Chondrocyte (in vitro differentiated cells): ENCODE measurements at regions not wholly inside any gene's neighbourhood (a gene's known extent, or its start where the extent isn't known, plus 50 kb on each side); places are given as distances from the start of the nearest gene placed in this dataset.

Source experiments
- DNase-seq: peaks from one replicate; pipeline ENCODE4 v3.0.0; 2021; ENCODE audit warnings: mixed read lengths, low spot score
- H3K27ac Mint-ChIP-seq: one replicate; pipeline ENCODE4 v1.8.0; 2021; ENCODE audit warnings: mild to moderate bottlenecking, moderate library complexity, mixed read lengths; ENCODE audit not compliant: unreplicated experiment
- H3K27me3 Mint-ChIP-seq: 2 replicates; pipeline ENCODE4 v1.8.0; 2021; ENCODE audit warnings: low read depth, mixed read lengths
- H3K36me3 Mint-ChIP-seq: 2 replicates; pipeline ENCODE4 v1.8.0; 2021; ENCODE audit warnings: low read depth, mixed read lengths
- H3K4me1 Mint-ChIP-seq: 2 replicates; pipeline ENCODE4 v1.8.0; 2021; ENCODE audit warnings: low read depth, mild to moderate bottlenecking, mixed read lengths
- H3K4me3 Mint-ChIP-seq: one replicate; pipeline ENCODE4 v1.8.0; 2021; ENCODE audit warnings: mild to moderate bottlenecking, moderate library complexity, mixed read lengths; ENCODE audit not compliant: unreplicated experiment
- H3K9me3 Mint-ChIP-seq: 2 replicates; pipeline ENCODE4 v1.8.0; 2021; ENCODE audit warnings: low read depth, mixed read lengths
- CTCF ChIP-seq: fragments of 200-600 bp; sonication (generic); IDR thresholded peaks from 2 replicates; pipeline ENCODE4 v1.5.0; 2021; ENCODE audit warnings: antibody characterized with exemption, mild to moderate bottlenecking, moderate library complexity

GRCh38 chr2:66014450-66014849, 420.5 kb upstream of the MEIS1 start:
- TF ChIP-seq CTCF: no peak
- H3K27ac Mint-ChIP-seq: no peak overlapping the region

GRCh38 chr2:66013456-66013855, 421.5 kb upstream of the MEIS1 start:
- TF ChIP-seq CTCF: peak; percentile 49
- no peak for DNase-seq
- H3K36me3 Mint-ChIP-seq: no peaks in the 10 kb centered on the region

More at GRCh38 chr2:66014450-66014849, 420.5 kb upstream of the MEIS1 start:
- no peak overlapping the region for H3K4me3 Mint-ChIP-seq
- H3K27me3 Mint-ChIP-seq: peaks cover 10% of the 10 kb centered on the region
- H3K4me1 Mint-ChIP-seq: no peaks in the 10 kb centered on the region
- no peaks in the 10 kb centered on the region for H3K36me3 Mint-ChIP-seq
- H3K9me3 Mint-ChIP-seq: peaks cover 4% of the 10 kb centered on the region
- no peak for DNase-seq

GRCh38 chr2:66003931-66004330, 431.0 kb upstream of the MEIS1 start:
- Mint-ChIP-seq H3K9me3 (no peaks in the 10 kb centered on the region), H3K27ac (no peak overlapping the region), H3K27me3 (peaks cover 4% of the 10 kb centered on the region), H3K4me1 (no peaks in the 10 kb centered on the region), H3K4me3 (no peak overlapping the region), H3K36me3 (no peaks in the 10 kb centered on the region)
- no peak for TF ChIP-seq CTCF
- no peak for DNase-seq

More at GRCh38 chr2:66013456-66013855, 421.5 kb upstream of the MEIS1 start:
- Mint-ChIP-seq H3K27ac (no peak overlapping the region), H3K4me3 (no peak overlapping the region), H3K4me1 (no peaks in the 10 kb centered on the region), H3K9me3 (peaks cover 4% of the 10 kb centered on the region), H3K27me3 (peaks cover 8% of the 10 kb centered on the region)

GRCh38 chr2:66001538-66001937, 433.4 kb upstream of the MEIS1 start:
- Mint-ChIP-seq H3K36me3 (no peaks in the 10 kb centered on the region), H3K4me3 (no peak overlapping the region), H3K27me3 (peaks cover 4% of the 10 kb centered on the region), H3K4me1 (no peaks in the 10 kb centered on the region), H3K27ac (no peak overlapping the region), H3K9me3 (no peaks in the 10 kb centered on the region)
- DNase-seq: no peak
- TF ChIP-seq CTCF: no peak

- no peaks in the 10 kb centered on the region for H3K9me3 Mint-ChIP-seq
- DNase-seq: no peak
- no peak overlapping the region for H3K4me3 Mint-ChIP-seq
- H3K27me3 Mint-ChIP-seq: peaks cover 4% of the 10 kb centered on the region
- TF ChIP-seq CTCF: no peak
- no peaks in the 10 kb centered on the region for H3K36me3 Mint-ChIP-seq
- H3K27ac Mint-ChIP-seq: no peak overlapping the region
- no peaks in the 10 kb centered on the region for H3K4me1 Mint-ChIP-seq
Observed at GRCh38 chr2:66000901-66001300, 434.0 kb upstream of the MEIS1 start.
